HS-5 (cell line): ENCODE measurements at regions not wholly inside any gene's neighbourhood (a gene's known extent, or its start where the extent isn't known, plus 50 kb on each side); places are given as distances from the start of the nearest gene placed in this dataset.

Experiments
- DNase-seq: peaks from one replicate; pipeline ENCODE4 v3.0.0-alpha.2; 2012; ENCODE audit warnings: low read depth

DNA sequence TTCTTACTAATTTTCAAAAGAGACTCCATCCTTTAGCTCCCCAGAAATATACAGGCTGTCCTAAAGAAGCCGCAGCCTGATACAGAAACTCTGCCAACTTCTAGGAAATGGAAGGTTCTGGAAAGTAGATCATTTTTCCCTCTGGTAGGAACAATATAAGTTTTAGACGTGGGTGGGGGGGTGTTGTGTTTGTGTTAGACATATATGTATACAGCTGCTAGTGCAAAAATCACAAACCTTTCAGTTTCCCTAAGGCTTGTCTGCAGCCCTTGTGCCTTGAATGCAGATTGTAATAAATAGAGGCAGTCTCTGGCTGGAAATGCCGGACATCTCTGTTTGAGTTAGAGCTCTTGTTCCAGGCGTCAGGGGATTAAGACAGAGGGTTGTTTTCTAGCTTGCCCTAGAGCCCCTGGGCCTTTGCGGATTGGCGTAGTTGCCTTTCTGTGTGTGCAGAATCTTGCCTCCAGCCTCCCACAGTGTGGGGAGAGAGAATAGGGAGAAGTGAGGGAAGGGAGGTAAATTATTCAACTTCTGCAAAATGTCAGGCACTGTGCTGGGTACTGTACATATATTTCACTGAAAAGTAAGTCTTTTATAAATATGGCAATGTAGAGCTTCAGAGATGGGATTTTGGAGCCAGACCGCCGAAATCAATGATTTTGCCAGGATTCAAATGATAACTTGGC lies 269.7 kb downstream of the PRL start:
- DNase-seq: no peak

DNA sequence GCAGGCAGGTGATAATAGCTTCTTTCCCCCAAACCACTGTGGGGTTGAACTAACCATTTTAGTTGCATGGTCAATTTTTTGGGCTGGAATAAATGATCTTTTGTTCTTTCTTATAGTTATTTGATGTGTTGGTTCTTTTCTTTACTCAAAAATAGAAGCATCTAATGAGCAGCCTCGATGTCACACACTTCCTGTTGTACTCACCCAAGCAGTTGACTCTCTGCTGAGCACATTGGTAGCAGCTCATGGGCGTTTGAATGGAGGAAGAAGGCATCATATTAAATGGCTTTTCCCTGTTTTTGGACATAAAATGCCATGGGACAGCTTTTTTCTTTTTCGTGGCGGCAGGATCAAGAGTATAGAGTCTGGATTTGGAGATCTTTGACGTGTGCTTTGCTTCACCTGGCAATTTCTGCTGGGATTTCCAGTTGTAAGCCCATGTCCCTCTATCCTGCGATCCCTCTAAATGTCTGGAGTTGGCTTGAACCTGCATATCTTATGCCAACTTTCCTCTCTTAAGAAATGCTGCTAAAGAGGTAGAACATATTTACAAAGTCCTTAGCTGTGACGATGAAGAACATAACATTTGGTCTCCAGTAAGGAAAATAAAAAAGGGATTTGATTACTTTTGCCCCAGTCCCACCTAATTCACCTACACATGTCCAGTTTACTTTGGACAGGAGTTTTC lies 268.3 kb downstream of the PRL start:
- no peak for DNase-seq

DNA sequence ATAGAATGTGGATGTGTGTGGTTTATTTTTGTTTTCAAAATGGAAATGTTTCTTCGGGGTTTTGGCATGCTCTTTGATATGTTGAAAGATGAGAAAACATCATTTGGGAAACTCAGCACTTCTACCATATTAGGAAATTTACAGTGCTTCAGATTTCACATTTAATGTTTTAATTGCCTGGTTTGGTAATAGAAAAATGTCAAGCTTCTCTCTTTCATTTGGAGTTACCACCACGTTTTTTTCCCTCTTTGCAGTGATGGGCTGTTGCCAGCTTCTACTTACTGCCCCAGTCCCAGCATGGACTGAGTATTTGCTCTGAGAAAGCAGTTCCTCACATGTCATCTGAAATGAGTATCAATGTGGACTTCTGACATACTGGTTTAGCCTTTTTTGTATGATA lies 267.7 kb downstream of the PRL start:
- DNase-seq: no peak

DNA sequence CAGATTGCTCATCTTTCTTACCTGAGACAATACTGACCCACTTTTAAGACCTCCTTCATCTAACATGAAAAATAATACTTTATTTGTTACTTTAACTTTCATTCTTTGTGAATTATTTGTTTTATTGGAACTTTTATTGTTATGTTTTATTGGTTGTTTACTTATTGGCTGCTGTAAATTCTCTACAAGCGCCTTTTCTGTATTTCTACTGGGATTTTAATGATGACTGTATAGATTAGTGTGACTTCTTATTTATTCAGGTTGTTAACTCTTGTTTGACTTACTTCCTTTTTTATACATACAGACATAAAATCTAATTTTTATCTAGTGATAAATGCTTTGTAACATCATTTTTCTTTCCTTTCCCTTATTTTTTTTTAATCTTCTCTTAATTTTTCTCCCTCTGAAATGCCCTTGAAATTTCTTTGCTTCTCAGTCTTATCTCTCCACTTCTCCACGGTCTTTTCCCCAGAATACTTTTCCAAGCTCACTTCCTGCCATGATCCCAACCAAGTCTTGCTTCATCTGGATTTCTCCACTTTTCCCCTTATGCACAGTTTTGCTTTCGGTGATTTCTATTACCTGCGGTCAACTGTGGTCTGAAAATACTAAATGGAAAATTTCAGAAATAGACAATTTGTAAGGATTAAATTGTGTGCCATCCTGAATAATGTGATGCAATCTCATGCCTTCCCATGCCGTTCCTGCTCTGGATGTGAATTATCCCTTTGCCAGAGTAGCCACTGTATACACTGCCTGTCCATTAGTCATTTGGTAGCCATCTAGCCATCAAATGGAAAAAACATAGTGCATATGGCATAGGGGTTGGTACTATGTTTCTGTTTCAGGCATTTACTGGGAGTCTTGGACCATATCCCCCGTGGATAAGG lies 265.9 kb downstream of the PRL start:
- no peak for DNase-seq

DNA sequence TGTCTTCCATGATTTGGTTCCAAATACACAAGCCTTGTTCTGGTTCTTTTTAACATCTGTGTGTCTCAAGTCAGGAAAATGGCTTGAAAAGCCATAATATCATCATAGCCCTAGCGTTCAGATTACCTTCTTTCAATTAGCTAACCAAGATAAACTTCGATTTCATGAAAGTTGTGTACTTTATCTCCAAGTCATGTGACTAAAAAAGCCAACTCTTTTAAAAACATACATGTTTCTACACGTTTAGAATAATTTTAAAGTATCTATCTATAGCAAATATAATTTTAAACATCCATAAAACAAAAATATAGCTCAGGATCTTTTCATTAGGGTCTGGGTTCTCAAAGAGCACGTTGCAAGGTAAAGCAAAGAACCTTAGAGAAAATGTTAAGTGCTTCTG lies 261.1 kb downstream of the PRL start:
- DNase-seq: no peak

DNA sequence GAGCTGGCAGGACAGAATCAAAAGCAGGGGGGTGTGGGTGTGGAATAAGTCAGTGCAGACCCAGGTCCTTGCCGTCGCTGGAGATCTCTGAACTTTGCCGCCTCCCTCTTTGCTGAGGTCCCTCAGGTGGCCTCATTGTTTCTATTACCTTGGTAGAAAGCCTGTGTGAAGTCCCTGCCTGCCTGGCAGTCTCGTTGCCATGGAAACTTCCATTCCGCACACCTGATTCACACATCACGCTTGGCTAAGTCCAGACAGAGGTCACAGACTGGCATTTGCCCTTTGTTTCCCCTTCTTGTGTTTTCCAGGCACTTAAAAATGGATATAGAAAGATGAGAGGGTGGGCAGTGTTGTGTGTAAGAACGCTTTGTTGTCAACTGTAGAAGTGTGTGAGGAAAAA lies 260.6 kb downstream of the PRL start:
- no peak for DNase-seq

DNA sequence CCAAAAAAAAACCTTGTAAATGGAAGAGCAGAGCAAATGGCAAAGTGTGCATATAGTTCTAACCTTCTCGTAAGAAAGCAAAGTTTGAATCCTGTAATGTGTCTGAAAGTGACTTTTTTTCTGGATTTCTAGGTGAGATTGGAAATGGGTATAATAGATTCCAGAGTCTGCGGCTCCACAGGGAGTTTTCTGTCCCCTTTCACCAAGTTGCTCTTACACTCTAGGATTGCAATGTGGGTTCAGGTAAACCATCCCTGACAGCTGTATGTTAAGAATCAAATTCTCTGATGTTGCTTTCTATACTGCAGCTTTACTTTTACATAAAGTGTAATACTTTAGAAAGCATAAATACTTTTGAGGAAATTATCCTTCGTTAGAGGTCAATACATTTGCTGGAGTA lies 260.1 kb downstream of the PRL start:
- no peak for DNase-seq

DNA sequence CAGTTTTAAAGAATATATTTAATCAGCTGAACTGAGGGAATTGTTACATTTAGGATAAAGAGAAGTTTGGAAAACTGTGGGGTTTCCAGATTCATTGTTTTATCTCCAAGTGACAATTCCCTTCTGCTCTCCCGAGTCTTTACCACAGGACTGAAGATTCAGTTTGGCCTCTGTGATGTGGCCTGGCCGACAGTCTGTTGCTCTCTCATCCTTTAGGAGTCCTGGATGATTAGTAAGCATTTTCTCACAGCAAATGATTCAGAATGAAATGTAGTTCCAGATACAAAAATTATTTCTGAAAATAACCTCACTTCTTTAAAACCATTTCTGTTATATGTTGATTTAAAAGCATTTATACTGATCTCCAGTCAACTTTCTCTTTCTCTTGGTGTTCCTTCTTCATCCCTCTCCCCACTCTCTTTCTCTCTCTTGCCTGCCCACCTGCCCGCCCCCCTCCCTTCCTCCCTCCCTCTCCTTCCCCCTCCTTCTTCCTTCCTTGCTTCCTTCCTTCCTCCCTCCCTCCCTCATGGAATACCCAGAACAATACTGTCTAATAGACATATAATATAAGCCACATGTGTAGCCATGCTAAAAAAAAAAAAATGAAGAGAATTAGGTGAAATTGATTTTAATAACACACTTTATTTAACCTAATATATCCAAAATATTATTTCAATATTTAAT lies 254.9 kb downstream of the PRL start:
- no peak for DNase-seq

DNA sequence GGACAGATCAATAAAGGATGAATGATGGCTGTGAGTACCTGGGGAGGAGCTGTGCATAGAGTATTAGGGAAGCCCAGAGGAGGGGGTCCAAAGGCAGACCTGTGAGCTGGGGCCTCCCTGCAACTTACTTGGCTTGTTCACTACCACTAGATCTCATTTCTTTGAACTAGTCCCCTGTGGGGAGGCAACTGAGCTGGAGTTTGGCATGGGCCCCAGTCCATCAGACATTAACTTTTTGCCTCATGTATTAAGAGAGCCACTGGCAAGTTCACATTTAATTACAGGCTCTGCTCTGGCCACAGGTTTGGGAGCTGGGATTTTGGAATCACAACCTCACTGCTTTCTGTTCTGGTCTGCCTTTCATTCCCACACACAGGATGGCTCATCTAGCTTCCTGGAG lies 254.1 kb downstream of the PRL start:
- DNase-seq: no peak

DNA sequence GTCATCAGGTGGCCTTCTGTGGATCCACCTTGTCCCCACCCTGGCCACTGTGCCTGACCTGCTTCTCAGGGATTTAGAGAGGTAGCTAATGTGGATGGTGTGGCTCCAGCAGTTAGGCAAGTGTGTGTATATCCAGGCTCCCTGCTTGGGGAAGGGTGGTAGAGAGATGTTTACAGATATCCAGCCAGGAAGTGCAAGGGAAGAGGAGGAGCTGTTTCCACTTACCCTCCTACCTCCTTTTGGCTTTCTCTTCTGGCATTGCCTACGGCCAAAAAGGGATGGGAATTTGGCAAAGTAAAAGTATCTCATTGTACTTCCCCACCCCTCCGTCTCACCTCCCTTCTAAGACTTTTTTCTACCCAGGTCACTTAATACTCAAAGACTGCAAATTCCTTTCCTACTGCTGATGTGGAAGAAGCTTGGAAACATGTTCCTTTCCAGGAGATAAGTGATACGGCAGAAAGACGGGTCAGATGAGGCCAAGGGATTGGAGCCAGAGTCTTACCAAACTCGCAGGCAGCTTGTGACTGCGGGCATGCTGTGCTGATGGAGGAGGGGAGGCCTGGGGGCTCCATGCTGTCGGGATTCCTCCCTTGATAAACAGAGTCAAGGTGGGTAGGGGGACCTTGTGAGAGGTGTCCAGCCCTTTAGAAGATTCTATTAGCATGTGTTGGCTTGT lies 253.4 kb downstream of the PRL start:
- DNase-seq: no peak

DNA sequence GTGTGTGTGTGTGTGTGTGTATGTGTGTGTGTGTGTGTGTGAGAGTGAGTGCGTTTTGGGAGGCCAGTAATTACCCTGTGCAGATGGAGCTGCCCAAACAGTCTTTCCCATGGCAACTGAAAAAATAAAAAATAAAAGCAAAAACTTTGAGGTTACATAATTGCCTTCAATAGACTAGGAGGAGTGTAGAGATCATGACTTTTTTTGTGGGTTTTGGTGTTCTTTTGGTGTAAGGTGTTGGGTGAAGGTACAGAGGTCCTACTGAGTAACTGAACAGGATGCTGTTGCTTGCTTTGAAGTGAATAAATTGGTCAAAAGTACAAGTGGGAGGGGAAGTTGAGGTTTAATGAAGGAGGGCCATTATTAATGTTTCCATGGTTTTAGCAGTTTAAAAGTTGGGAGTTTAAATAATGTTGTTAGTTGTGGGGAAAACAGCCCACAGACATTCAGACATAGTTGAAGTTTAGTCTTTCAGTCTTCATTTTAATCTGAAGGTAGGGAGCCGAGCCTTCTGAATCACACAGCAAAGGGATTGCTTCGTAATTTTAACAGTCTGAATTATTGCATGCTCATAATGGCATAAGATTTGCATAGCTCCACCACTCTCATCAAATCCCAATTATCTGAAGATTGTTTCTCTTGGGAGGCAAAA lies 251.4 kb downstream of the PRL start:
- DNase-seq: no peak

DNA sequence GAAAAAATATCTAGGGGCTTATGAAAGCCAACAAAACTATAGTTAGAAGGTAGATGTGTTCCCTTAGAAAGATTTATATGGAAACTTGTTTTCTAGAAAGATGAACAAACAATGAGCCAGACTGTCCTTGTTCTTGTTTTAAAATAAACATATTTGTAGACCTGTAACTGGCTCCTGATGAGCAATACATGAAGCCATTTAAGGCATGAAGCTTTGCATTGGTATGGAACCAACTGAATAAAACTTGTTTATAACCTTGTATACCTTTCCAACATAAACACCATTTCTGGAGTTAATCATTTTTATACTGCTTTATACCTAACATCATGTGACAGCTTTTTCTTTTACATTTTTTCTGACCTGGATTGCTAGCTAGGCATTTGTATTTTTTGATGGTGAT lies 247.8 kb downstream of the PRL start:
- no peak for DNase-seq

DNA sequence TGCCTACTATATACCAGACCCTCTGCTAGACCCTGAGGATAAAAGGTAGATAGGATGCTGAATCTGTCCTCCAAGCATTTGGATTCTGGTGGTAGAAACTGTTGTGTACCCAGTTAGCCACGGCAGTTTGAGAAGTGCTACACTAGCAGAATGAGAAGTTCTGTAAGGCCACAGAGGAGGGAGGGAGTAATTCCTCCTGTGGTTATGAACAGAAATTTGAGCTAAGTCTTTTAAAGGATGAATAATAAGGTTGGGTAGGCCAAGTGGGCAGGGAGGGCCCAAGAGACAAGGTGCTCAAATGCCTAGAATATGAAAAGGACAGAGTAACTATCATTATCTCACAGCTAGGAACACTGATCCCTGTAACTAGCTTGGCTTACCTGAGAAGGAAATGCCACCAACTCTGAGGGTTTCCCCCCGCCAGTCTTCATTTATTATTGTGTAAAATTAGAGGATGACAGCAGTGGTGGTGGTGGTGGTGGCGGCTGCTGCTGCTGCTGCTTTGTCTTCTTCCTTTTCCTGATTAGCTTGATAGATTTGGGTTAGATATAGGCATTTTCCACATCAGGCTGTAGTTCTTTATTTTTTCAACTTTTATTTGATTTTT lies 243.3 kb downstream of the PRL start:
- no peak for DNase-seq

DNA sequence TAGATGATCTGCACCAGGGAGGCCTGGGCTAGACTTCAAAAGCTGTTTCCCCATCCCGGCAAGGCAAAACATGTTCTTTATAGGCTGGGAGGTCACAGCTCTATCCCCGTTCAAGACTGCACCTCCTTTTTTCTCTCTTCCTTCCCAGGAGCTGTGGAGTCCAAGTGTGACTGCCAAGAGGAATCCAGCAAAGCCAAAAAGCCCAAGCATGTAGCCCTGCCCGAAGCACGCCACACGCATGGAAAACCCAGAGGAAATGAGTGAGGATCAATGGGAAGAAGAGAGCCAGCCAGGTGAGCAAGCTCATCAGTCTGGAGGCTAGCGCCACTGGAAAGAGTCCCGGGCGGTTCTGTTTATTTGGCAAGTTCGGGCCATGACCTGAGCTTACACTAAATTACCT lies 240.4 kb downstream of the PRL start:
- no peak for DNase-seq

DNA sequence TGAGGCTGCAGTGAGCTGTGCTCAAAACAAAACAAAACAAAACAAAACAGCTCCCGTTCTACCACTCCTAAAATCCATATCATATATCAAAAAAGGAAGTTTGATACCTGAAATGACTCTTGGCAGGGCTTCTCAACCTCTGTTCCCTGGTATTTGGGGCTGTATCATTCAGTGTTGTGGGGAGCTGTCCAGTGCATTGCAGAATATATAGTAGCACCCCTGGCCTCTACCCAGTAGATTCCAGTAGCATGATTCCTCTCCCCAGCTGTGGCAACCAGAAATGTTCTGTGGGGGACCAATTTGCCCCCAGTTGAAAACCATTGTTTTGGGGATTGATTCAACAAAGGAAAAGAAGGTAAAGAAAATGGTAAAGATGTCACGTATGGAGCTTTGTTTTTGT lies 238.9 kb downstream of the PRL start:
- DNase-seq: no peak

DNA sequence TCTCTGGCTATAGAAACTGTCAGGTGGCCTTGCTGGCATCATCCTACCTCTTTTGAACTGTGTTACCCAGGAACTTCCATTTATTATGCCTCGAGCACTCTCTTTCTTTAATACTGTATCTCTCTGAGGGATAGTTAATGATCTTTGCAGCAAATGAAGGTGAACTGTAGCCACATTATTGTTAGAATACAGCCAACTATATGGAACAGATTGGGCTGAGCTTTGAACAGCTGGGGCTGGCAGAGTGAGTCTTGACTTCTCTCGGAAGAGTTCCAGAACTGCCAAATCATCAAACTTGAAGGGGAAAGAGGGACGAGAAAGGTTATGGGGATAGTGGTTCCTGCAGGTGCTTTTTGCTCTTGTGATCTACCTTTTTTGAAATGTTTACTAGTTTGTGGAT lies 237.7 kb downstream of the PRL start:
- DNase-seq: no peak

DNA sequence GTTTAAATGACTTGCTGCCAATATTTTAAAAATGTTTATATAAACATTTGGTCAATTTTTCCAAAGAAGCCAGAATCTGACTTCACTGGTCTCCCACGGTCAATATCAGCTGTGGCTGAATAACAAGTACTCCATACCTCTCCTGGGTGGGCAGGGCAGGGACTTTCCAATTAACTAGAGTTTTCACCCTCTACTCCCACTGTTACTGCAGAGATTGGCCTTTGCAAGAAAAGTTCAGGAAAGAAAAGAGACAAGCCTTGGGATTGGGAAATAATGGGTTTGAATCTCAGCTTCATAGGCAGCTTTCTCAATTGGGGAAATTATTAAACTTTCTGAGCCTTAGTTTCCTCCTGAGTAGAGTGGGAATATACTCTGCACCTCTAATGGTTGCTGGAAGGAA lies 236.9 kb downstream of the PRL start:
- no peak for DNase-seq

DNA sequence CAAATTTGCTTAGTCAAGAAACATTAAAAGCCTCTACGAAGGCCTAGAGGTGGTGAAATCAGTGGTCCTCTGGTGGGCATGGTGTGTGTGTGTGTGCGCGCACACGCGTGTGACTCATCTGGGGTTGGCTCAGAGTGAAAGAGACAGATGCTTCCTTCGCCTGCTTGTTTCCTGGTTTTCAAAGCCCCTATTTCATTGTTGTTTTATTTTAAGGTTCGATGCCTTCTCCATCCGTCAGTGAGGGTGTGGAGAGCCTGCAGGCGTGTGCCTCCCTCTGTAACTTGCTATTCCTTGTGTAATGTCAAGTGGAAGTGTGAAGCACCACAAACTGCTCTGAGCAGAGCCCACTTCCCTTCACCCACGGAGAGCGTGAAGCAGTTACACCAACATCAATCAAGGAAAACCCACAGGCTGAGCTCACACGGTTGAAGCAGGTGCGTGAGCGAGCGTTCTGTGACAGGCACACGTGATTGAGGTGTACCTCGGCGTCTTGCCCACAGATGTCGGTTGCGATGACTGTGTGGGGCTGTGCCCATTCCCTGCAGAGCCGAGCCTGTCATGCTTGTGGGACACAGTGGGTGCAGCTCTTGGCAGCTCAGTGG lies 233.9 kb downstream of the PRL start:
- DNase-seq: no peak

DNA sequence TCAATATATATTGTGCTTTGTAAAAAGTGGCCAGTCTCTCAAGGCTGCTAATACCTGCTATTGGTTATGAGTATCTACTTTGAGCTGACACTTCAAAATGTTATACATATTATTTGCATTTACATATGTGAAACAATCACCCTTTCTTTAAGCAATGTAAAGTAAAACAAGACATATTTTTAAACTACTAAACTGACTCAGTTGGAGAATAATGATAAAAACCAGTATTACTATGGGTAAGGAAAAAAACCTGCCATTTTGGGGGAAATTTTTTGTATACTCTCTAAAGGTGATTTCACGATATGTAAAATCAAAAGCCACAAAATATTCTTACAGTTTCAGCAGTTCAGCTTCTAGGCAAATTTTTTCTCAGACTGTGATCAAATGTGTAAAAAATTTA lies 232.3 kb downstream of the PRL start:
- DNase-seq: no peak

DNA sequence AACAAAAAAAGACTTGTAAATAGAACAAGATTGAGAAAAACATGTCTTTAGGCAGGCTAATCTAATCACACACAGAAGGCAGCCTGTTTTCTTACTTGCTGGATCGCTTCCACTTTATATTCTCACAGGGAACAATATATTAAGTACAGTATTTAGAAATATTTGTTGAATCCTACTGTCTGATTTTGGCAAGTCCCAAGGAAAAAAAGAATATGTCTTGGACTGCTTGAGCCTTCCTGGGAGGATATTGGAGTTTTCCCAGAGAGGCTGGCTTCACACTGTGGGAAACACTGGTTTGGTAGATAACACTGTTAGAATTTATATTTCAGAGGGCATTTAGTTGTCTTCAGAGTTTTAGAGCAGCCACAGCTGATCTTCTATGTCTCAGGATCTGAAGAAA lies 229.7 kb downstream of the PRL start:
- no peak for DNase-seq

DNA sequence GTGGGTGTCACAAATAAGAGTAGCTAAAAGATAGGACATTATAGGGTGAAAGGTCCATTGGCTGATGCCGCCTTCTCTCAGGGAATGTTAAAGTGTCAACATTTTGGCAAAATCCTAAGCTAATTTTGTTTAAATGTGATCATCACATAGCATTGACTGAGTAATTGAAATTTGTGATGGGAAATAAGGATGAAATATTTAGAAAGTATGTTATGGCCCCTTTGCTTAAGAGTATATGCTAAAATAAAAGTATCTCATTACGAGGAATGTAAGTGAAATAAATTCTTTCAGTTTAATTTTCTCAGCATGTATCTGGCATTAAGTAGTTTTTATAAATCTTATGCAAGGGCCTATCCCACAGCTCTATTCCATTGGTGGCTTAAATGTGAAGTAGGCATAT lies 229.2 kb downstream of the PRL start:
- no peak for DNase-seq
